WTC11 (cell line): ENCODE measurements at regions not wholly inside any gene's neighbourhood (a gene's known extent, or its start where the extent isn't known, plus 50 kb on each side); places are given as distances from the start of the nearest gene placed in this dataset.

ENCODE experiments used
- ATAC-seq: fragments of 200-7000 bp; cut with Tn5 transposase; 2 replicates; pipeline ENCODE4 v1.10.0; 2021; ENCODE audit warnings: mild to moderate bottlenecking, moderate library complexity
- CTCF ChIA-PET: fragments of 300-600 bp; sonication (Branson Sonifier 250); formaldehyde crosslinking; loops from one replicate; lab custom pipeline; 2021; ENCODE audit warnings: antibody characterized with exemption; lab: Charles Lee
- POLR2A ChIA-PET: fragments of 350-600 bp; sonication (Branson Sonifier 250); formaldehyde crosslinking; loops from one replicate; lab custom pipeline; 2021; ENCODE audit warnings: antibody characterized with exemption; lab: Charles Lee
- DNase-seq: peaks from one replicate; pipeline ENCODE4 v3.0.0; 2021; ENCODE audit warnings: low spot score
- H3K27ac Mint-ChIP-seq: 2 replicates; pipeline ENCODE4 v1.8.0; 2021; ENCODE audit warnings: mixed read lengths
- H3K27me3 Mint-ChIP-seq: 2 replicates; pipeline ENCODE4 v1.8.0; 2021; ENCODE audit warnings: low read depth, mild to moderate bottlenecking, moderate library complexity, mixed read lengths
- H3K36me3 Mint-ChIP-seq: 2 replicates; pipeline ENCODE4 v1.8.0; 2021; ENCODE audit warnings: mixed read lengths
- H3K4me1 Mint-ChIP-seq: 2 replicates; pipeline ENCODE4 v1.8.0; 2022; ENCODE audit warnings: mixed read lengths
- H3K4me3 Mint-ChIP-seq: 2 replicates; pipeline ENCODE4 v1.8.0; 2021; ENCODE audit warnings: mild to moderate bottlenecking, moderate library complexity, mixed read lengths
- H3K9me3 Mint-ChIP-seq: 2 replicates; pipeline ENCODE4 v1.8.0; 2021; ENCODE audit warnings: mixed read lengths
- ATF1 ChIP-seq: sonication (generic); formaldehyde crosslinking; IDR thresholded peaks from 2 replicates; pipeline ENCODE4 v1.8.1; 2023; ENCODE audit warnings: mild to moderate bottlenecking, moderate library complexity, missing genetic modification reagents
- CBFB ChIP-seq: sonication (generic); formaldehyde crosslinking; IDR thresholded peaks from 2 replicates; pipeline ENCODE4 v1.8.1; 2022; ENCODE audit warnings: mild to moderate bottlenecking, low read depth, missing genetic modification reagents
- IRF2 ChIP-seq: sonication (generic); formaldehyde crosslinking; IDR thresholded peaks from 2 replicates; pipeline ENCODE4 v1.8.0; 2022; ENCODE audit warnings: low read depth, missing genetic modification reagents, borderline replicate concordance
- JAZF1 ChIP-seq: fragments of 250-450 bp; sonication (Bioruptor Pico); IDR thresholded peaks from 2 replicates; pipeline ENCODE4 v1.9.0; 2021; ENCODE audit warnings: moderate library complexity, mild to moderate bottlenecking, inconsistent platforms
- JUN ChIP-seq: sonication (generic); formaldehyde crosslinking; IDR thresholded peaks from 2 replicates; pipeline ENCODE4 v1.8.0; 2023; ENCODE audit warnings: mild to moderate bottlenecking, missing genetic modification reagents
- KAT7 ChIP-seq: sonication (generic); formaldehyde crosslinking; IDR thresholded peaks from 2 replicates; pipeline ENCODE4 v1.8.1; 2023; ENCODE audit warnings: missing genetic modification reagents, mild to moderate bottlenecking, borderline replicate concordance
- MXD4 ChIP-seq: fragments of 250-450 bp; sonication (Bioruptor Pico); IDR thresholded peaks from 2 replicates; pipeline ENCODE4 v1.8.0; 2021; ENCODE audit warnings: mild to moderate bottlenecking, moderate library complexity, borderline replicate concordance
- NFE2L1 ChIP-seq: sonication (generic); formaldehyde crosslinking; IDR thresholded peaks from 2 replicates; pipeline ENCODE4 v1.8.1; 2023; ENCODE audit warnings: missing genetic modification reagents
- NFYB ChIP-seq: sonication (generic); formaldehyde crosslinking; conservative IDR thresholded peaks from 2 replicates; pipeline ENCODE4 v1.8.0; 2022; ENCODE audit warnings: low read depth, missing genetic modification reagents
- RELA ChIP-seq: sonication (generic); formaldehyde crosslinking; IDR thresholded peaks from 2 replicates; pipeline ENCODE4 v1.8.1; 2022; ENCODE audit warnings: missing genetic modification reagents, mild to moderate bottlenecking, borderline replicate concordance
- RORB ChIP-seq: fragments of 250-450 bp; sonication (Bioruptor Pico); IDR thresholded peaks from 2 replicates; pipeline ENCODE4 v1.9.0; 2021; ENCODE audit warnings: mild to moderate bottlenecking
- SOX15 ChIP-seq: fragments of 250-450 bp; sonication (Bioruptor Pico); IDR thresholded peaks from 2 replicates; pipeline ENCODE4 v1.9.0; 2021; ENCODE audit warnings: mild to moderate bottlenecking
- TP53 ChIP-seq: sonication (generic); formaldehyde crosslinking; IDR thresholded peaks from 2 replicates; pipeline ENCODE4 v1.8.1; 2023; ENCODE audit warnings: mild to moderate bottlenecking, missing genetic modification reagents
- ZNF416 ChIP-seq: fragments of 250-450 bp; sonication (Bioruptor Pico); IDR thresholded peaks from 2 replicates; pipeline ENCODE4 v1.9.0; 2021; ENCODE audit warnings: mild to moderate bottlenecking, inconsistent platforms
- TF ChIP-seq, protein P1 (sequence below): sonication (generic); formaldehyde crosslinking; IDR thresholded peaks from 2 replicates; pipeline ENCODE4 v1.8.1; 2022; ENCODE audit warnings: mild to moderate bottlenecking, moderate library complexity, missing genetic modification reagents
- TF ChIP-seq, protein P2 (sequence below): sonication (generic); formaldehyde crosslinking; IDR thresholded peaks from 2 replicates; pipeline ENCODE4 v1.8.0; 2022; ENCODE audit warnings: mild to moderate bottlenecking, missing genetic modification reagents
- TF ChIP-seq, protein P3 (sequence below): fragments of 250-450 bp; sonication (Bioruptor Pico); IDR thresholded peaks from 2 replicates; pipeline ENCODE4 v1.9.0; 2021; ENCODE audit warnings: mild to moderate bottlenecking

DNA sequence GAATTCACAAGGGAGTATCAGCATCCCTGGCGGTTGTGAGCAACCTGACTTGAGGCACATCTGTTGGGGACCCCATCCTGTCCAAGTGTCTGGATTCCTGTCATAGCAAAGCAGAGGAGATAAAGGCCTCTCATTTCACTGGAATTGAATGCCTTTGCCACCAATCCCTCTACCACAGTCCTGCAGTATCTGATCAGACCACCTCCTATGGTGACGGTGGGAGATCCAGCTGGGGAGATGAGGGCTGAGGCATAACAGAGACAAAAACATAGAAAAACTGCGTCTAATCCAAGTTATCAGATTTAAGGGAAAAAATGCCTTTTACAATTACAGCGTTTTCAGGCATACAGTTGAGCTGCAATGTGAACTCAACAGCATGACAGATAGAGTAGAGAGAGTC, 160.7 kb upstream of the TRPC7 start:
- no peak overlapping the region for H3K4me3 Mint-ChIP-seq
- POLR2A ChIA-PET: no interaction called here
- peaks cover 59% of the 10 kb centered on the region for H3K4me1 Mint-ChIP-seq
- no peaks in the 10 kb centered on the region for H3K9me3 Mint-ChIP-seq
- H3K36me3 Mint-ChIP-seq: peaks cover 4% of the 10 kb centered on the region; the same call in 1 of the 2 replicates
- no peaks in the 10 kb centered on the region for H3K27me3 Mint-ChIP-seq
- TF ChIP-seq RORB (no peak), RELA (no peak)
- TF ChIP-seq, all 79 proteins: peak for 0
- ATAC-seq (no peak; the same call in 1 of the 2 replicates), DNase-seq (no peak)
- no peak overlapping the region for H3K27ac Mint-ChIP-seq
- CTCF ChIA-PET: interaction anchor here (0.7 to 1.5 kb wide), 3 partner anchors 10 to 161 kb away, joined by 3 to 4 read pairs (median 4); partner anchors contain the start of gene TRPC7

DNA sequence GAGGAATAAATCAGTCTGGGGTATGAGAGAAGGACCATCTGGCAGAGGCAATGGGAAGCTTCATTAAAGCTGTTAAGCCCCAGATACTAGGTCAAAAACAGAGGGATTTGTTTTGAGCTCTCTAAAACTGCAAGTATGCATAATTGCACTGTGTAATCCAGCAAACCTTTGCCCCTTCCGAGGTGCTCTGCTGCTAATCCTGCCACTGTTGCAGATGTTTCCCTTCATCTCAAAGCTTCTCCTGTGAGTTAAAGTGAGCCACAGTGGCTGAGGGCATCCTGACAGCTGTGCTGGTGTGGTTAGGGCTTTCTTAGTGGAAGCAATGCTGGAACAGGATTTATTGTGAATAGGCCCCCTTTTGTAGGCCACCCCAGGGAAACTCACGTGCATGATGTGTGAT, 160.3 kb upstream of the TRPC7 start:
- CTCF ChIA-PET: interaction anchor here (0.7 to 1.5 kb wide), 3 partner anchors 9 to 161 kb away, joined by 3 to 4 read pairs (median 4); partner anchors contain the start of gene TRPC7
- no peak overlapping the region for H3K27ac Mint-ChIP-seq
- no peak overlapping the region for H3K4me3 Mint-ChIP-seq
- POLR2A ChIA-PET: no interaction called here
- H3K4me1 Mint-ChIP-seq: peaks cover 59% of the 10 kb centered on the region
- peaks cover 4% of the 10 kb centered on the region; the same call in 1 of the 2 replicates for H3K36me3 Mint-ChIP-seq
- no peaks in the 10 kb centered on the region for H3K9me3 Mint-ChIP-seq
- ATAC-seq (no peak), DNase-seq (no peak)
- TF ChIP-seq, protein P1, sequence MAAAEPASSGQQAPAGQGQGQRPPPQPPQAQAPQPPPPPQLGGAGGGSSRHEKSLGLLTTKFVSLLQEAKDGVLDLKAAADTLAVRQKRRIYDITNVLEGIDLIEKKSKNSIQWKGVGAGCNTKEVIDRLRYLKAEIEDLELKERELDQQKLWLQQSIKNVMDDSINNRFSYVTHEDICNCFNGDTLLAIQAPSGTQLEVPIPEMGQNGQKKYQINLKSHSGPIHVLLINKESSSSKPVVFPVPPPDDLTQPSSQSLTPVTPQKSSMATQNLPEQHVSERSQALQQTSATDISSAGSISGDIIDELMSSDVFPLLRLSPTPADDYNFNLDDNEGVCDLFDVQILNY: no peak
- no peaks in the 10 kb centered on the region for H3K27me3 Mint-ChIP-seq

DNA sequence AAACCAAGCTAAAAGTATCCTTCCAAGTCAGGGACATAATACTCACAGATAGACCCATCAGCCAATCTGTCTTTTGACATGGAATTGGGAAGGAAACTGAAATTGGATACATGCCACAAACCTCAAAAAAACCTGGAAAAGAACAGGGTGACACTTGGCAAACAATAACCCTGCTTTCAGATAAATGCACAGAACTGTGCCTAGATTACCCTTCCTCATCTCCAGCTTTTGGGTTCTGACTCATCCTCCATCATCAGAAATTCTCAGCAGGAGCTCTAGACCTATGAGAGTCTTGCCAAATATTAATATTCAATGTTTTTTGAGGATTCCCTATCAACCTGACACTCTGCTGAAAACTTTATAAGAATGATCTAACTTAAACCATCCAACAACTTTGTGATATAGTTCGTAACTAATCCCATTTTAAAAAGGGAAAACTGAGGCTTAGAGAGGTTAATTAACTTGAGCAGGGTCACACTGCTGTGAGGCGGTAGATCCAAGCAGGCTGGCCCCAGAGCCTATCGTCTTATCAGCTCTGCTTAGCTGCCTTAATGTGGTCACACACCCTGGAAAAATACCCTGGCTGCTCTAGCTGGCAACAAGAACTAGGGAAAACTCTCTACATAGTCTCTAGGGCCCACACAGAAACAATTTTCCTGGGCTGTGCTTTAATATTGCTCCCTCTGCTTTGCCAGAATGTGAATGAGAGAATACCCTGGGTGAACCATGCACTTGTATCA, 157.0 kb upstream of the TRPC7 start:
- no peaks in the 10 kb centered on the region for H3K27me3 Mint-ChIP-seq
- no peaks in the 10 kb centered on the region for H3K9me3 Mint-ChIP-seq
- no peak for TF ChIP-seq MXD4 (CRISPR knock-in tag)
- TF ChIP-seq JAZF1 (CRISPR knock-in tag): no peak
- ATAC-seq (no peak), DNase-seq (no peak)
- ChIA-PET POLR2A (no interaction called here), CTCF (no interaction called here)
- H3K27ac Mint-ChIP-seq: no peak overlapping the region
- peaks cover 12% of the 10 kb centered on the region for H3K36me3 Mint-ChIP-seq
- H3K4me3 Mint-ChIP-seq: no peak overlapping the region
- peaks cover 65% of the 10 kb centered on the region for H3K4me1 Mint-ChIP-seq

DNA sequence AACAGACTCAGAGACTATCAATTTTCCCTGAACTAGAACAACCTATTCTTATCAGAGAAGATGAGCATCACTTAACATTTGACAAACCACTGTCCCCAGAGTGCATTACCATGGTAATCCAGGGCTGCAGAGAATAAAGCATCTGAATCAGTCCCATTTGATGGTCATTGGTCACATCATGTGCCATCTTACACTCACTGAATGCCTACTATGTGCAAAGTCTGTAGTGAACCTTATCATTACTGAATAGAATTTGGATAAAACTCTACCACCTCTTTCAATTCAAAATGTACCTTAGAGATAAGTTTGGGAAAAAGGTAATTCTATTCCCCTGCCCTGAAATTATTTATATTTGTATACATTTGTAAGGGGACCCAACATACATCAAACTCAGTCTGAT, 156.4 kb upstream of the TRPC7 start:
- Mint-ChIP-seq H3K27ac (no peak overlapping the region), H3K36me3 (peaks cover 12% of the 10 kb centered on the region), H3K27me3 (no peaks in the 10 kb centered on the region), H3K4me3 (no peak overlapping the region), H3K9me3 (no peaks in the 10 kb centered on the region), H3K4me1 (peaks cover 67% of the 10 kb centered on the region)
- ChIA-PET POLR2A (no interaction called here), CTCF (no interaction called here)
- TF ChIP-seq ZNF416 (CRISPR knock-in tag): no peak
- no peak for TF ChIP-seq ATF1
- TF ChIP-seq KAT7 (CRISPR knock-in tag): no peak
- TF ChIP-seq, protein P2, sequence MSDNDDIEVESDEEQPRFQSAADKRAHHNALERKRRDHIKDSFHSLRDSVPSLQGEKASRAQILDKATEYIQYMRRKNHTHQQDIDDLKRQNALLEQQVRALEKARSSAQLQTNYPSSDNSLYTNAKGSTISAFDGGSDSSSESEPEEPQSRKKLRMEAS: no peak
- no peak for TF ChIP-seq NFE2L1 (CRISPR knock-in tag)
- TF ChIP-seq JUN (CRISPR knock-in tag): no peak
- TF ChIP-seq IRF2 (CRISPR knock-in tag): no peak
- no peak for TF ChIP-seq CBFB (CRISPR knock-in tag)
- TF ChIP-seq TP53 (CRISPR knock-in tag): no peak
- TF ChIP-seq, protein P3, sequence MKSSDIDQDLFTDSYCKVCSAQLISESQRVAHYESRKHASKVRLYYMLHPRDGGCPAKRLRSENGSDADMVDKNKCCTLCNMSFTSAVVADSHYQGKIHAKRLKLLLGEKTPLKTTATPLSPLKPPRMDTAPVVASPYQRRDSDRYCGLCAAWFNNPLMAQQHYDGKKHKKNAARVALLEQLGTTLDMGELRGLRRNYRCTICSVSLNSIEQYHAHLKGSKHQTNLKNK (CRISPR knock-in tag): no peak
- TF ChIP-seq SOX15 (CRISPR knock-in tag): no peak
- TF ChIP-seq NFYB: no peak
- ATAC-seq (no peak), DNase-seq (no peak)
